H9 (cell line): ENCODE measurements at regions not wholly inside any gene's neighbourhood (a gene's known extent, or its start where the extent isn't known, plus 50 kb on each side); places are given as distances from the start of the nearest gene placed in this dataset.

ENCODE experiments used
- DNase-seq: peaks from one replicate; pipeline ENCODE4 v3.0.0-alpha.2; 2017
- H2AFZ ChIP-seq: one replicate; pipeline ENCODE4 v1.6.1; 2013; ENCODE audit warnings: mild to moderate bottlenecking, low read length, control low read depth, moderate library complexity
- H2AK5ac ChIP-seq: 2 replicates; pipeline ENCODE4 v1.6.1; 2013; ENCODE audit warnings: low read length, control low read depth, mixed read lengths; ENCODE audit not compliant: insufficient read length
- H2BK120ac ChIP-seq: one replicate; pipeline ENCODE4 v1.6.1; 2013; ENCODE audit warnings: low read depth, mild to moderate bottlenecking, low read length, control low read depth, inconsistent platforms; ENCODE audit not compliant: poor library complexity, severe bottlenecking
- H2BK12ac ChIP-seq: 2 replicates; pipeline ENCODE4 v1.6.1; 2013; ENCODE audit warnings: low read length, control low read depth, mixed read lengths, low read depth; ENCODE audit not compliant: insufficient read length
- H2BK15ac ChIP-seq: 2 replicates; pipeline ENCODE4 v1.6.1; 2013; ENCODE audit warnings: low read depth, low read length, control low read depth
- H2BK20ac ChIP-seq: one replicate; pipeline ENCODE4 v1.6.1; 2013; ENCODE audit warnings: low read depth, mild to moderate bottlenecking, low read length, control low read depth, inconsistent platforms; ENCODE audit not compliant: poor library complexity, severe bottlenecking
- H2BK5ac ChIP-seq: 2 replicates; pipeline ENCODE4 v1.6.1; 2013; ENCODE audit warnings: low read length, control low read depth, mixed read lengths; ENCODE audit not compliant: insufficient read length
- H3K14ac ChIP-seq: 2 replicates; pipeline ENCODE4 v1.6.1; 2013; ENCODE audit warnings: low read length, control low read depth; ENCODE audit not compliant: insufficient read depth
- H3K18ac ChIP-seq: 2 replicates; pipeline ENCODE4 v1.6.1; 2013; ENCODE audit warnings: low read depth, mild to moderate bottlenecking, mixed read lengths, low read length, control low read depth; ENCODE audit not compliant: insufficient read length
- H3K23ac ChIP-seq: 2 replicates; pipeline ENCODE4 v1.6.1; 2013; ENCODE audit warnings: low read length, control low read depth, mixed read lengths, low read depth; ENCODE audit not compliant: insufficient read length
- H3K23me2 ChIP-seq: 2 replicates; pipeline ENCODE4 v1.6.1; 2013; ENCODE audit warnings: low read depth, mild to moderate bottlenecking, mixed read lengths, low read length, control low read depth; ENCODE audit not compliant: insufficient read length, poor library complexity, severe bottlenecking
- H3K27ac ChIP-seq: 2 replicates; pipeline ENCODE4 v1.5.1; 2013; ENCODE audit warnings: low read length, control low read depth, mixed read lengths, low read depth; ENCODE audit not compliant: insufficient read length
- H3K27me3 ChIP-seq: 2 replicates; pipeline ENCODE4 v1.6.1; 2013; ENCODE audit warnings: low read length, control low read depth, inconsistent platforms; ENCODE audit not compliant: insufficient read depth
- H3K4ac ChIP-seq: 2 replicates; pipeline ENCODE4 v1.6.1; 2013; ENCODE audit warnings: low read depth, mild to moderate bottlenecking, control low read depth, inconsistent platforms, low read length, moderate library complexity
- H3K4me1 ChIP-seq: 2 replicates; pipeline ENCODE4 v1.6.1; 2013; ENCODE audit warnings: low read length, control low read depth, inconsistent platforms; ENCODE audit not compliant: insufficient read depth
- H3K4me2 ChIP-seq: 2 replicates; pipeline ENCODE4 v1.6.1; 2013; ENCODE audit warnings: low read length, control low read depth, mixed read lengths; ENCODE audit not compliant: insufficient read length, insufficient read depth
- H3K56ac ChIP-seq: 2 replicates; pipeline ENCODE4 v1.6.1; 2013; ENCODE audit warnings: low read depth, mild to moderate bottlenecking, mixed read lengths, low read length, control low read depth; ENCODE audit not compliant: insufficient read length
- H3K79me1 ChIP-seq: 2 replicates; pipeline ENCODE4 v1.6.1; 2013; ENCODE audit warnings: low read depth, mild to moderate bottlenecking, moderate library complexity, low read length, control low read depth, inconsistent platforms; ENCODE audit not compliant: insufficient read depth, poor library complexity, severe bottlenecking
- H3K79me2 ChIP-seq: 2 replicates; pipeline ENCODE4 v1.6.1; 2013; ENCODE audit warnings: low read length, control low read depth, inconsistent platforms; ENCODE audit not compliant: insufficient read depth
- H3K9ac ChIP-seq: 2 replicates; pipeline ENCODE4 v1.6.1; 2013; ENCODE audit warnings: low read length, control low read depth, mixed read lengths; ENCODE audit not compliant: insufficient read length; ENCODE audit errors: extremely low read depth
- H3K9me3 ChIP-seq: one replicate; pipeline ENCODE4 v1.6.1; 2013; ENCODE audit warnings: low read depth, low read length, inconsistent platforms; ENCODE audit not compliant: control insufficient read depth
- H3T11ph ChIP-seq: one replicate; pipeline ENCODE4 v1.6.1; 2013; ENCODE audit warnings: mild to moderate bottlenecking, low read length, control low read depth, inconsistent platforms
- H4K20me1 ChIP-seq: one replicate; pipeline ENCODE4 v1.6.1; 2013; ENCODE audit not compliant: control insufficient read depth, insufficient read length, insufficient read depth
- H4K5ac ChIP-seq: 2 replicates; pipeline ENCODE4 v1.6.1; 2013; ENCODE audit warnings: low read depth, mild to moderate bottlenecking, mixed read lengths, low read length, control low read depth; ENCODE audit not compliant: insufficient read length
- H4K8ac ChIP-seq: replicated peaks from 2 replicates; pipeline ENCODE4 v1.6.1; 2013; ENCODE audit warnings: low read length, control low read depth, mixed read lengths, low read depth; ENCODE audit not compliant: insufficient read length
- H4K91ac ChIP-seq: 2 replicates; pipeline ENCODE4 v1.6.1; 2013; ENCODE audit warnings: low read depth, mild to moderate bottlenecking, moderate library complexity, mixed read lengths, low read length, control low read depth; ENCODE audit not compliant: insufficient read length
- H3K27ac Mint-ChIP-seq, 3 experiments: 2 replicates in 2 of 3; 3 replicates in 1 of 3; pipeline ENCODE4 v1.8.0; 2020 to 2021; ENCODE audit warnings: mixed read lengths in 3 of 3, mild to moderate bottlenecking in 1 of 3, moderate library complexity in 1 of 3
- H3K27me3 Mint-ChIP-seq: 2 replicates; pipeline ENCODE4 v1.8.0; 2021; ENCODE audit warnings: low read depth, mild to moderate bottlenecking, moderate library complexity, mixed read lengths
- H3K36me3 Mint-ChIP-seq, 3 experiments: 2 replicates in 2 of 3; 3 replicates in 1 of 3; pipeline ENCODE4 v1.8.0; 2020 to 2021; ENCODE audit warnings: low read depth in 3 of 3, mixed read lengths in 3 of 3; ENCODE audit not compliant: insufficient read depth in 1 of 3
- H3K4me1 Mint-ChIP-seq, 2 experiments: 2 replicates each; pipeline ENCODE4 v1.8.0; 2020; ENCODE audit warnings: mixed read lengths in 2 of 2
- H3K4me3 Mint-ChIP-seq, 2 experiments: 2 replicates in 1 of 2; 3 replicates in 1 of 2; pipeline ENCODE4 v1.8.0; 2020 to 2021; ENCODE audit warnings: mild to moderate bottlenecking in 2 of 2, mixed read lengths in 2 of 2, moderate library complexity in 1 of 2
- H3K9me3 Mint-ChIP-seq, 2 experiments: 2 replicates in 1 of 2; 3 replicates in 1 of 2; pipeline ENCODE4 v1.8.0; 2020; ENCODE audit warnings: mild to moderate bottlenecking in 2 of 2, mixed read lengths in 2 of 2, moderate library complexity in 1 of 2
- WGBS: extraction: QIAGEN DNeasy Blood & Tissue Kit; methylation state at CpG from one replicate; pipeline ENCODE4 v1.1.7; 2013; ENCODE audit warnings: missing lambda C conversion rate, low lambda C conversion rate, mixed read lengths; ENCODE audit not compliant: insufficient read length; ENCODE audit errors: extremely low coverage; 5-methylcytosine and 5-hydroxymethylcytosine counted together
- TF ChIP-seq, protein P1 (sequence below): fragments of 200-600 bp; sonication (generic); conservative IDR thresholded peaks from 3 replicates; pipeline ENCODE4 v1.8.0; 2021; ENCODE audit warnings: antibody characterized with exemption, mild to moderate bottlenecking

- no peak overlapping the region for H2BK20ac ChIP-seq
- no peak overlapping the region for H4K8ac ChIP-seq
- no peak overlapping the region for H3K4me3 Mint-ChIP-seq
- H3K27ac ChIP-seq, result no peak overlapping the region
- no peak overlapping the region for H2BK15ac ChIP-seq
- WGBS, result no CpG with 5 or more reads among the region's 4 CpGs
- peaks cover 12% of the 10 kb centered on the region for H3K9me3 ChIP-seq
- H4K20me1 ChIP-seq, result peaks cover 2% of the 10 kb centered on the region
- H3K4me2 ChIP-seq, result no peak overlapping the region
- no peak overlapping the region for H3K56ac ChIP-seq
- no peaks in the 10 kb centered on the region for H3K79me1 ChIP-seq
- H3K27me3 Mint-ChIP-seq, result no peaks in the 10 kb centered on the region; the same call in 1 of the 2 replicates
- DNase-seq, result no peak
- no peak overlapping the region for H2BK5ac ChIP-seq
- H2BK12ac ChIP-seq, result no peak overlapping the region
- H3K23me2 ChIP-seq, result no peaks in the 10 kb centered on the region
- no peak overlapping the region for H4K5ac ChIP-seq
- no peak overlapping the region for H3K23ac ChIP-seq
- H3K14ac ChIP-seq, result no peak overlapping the region
- no peak overlapping the region for H2AFZ ChIP-seq
- no peaks in the 10 kb centered on the region for H3K79me2 ChIP-seq
- TF ChIP-seq, protein P1, sequence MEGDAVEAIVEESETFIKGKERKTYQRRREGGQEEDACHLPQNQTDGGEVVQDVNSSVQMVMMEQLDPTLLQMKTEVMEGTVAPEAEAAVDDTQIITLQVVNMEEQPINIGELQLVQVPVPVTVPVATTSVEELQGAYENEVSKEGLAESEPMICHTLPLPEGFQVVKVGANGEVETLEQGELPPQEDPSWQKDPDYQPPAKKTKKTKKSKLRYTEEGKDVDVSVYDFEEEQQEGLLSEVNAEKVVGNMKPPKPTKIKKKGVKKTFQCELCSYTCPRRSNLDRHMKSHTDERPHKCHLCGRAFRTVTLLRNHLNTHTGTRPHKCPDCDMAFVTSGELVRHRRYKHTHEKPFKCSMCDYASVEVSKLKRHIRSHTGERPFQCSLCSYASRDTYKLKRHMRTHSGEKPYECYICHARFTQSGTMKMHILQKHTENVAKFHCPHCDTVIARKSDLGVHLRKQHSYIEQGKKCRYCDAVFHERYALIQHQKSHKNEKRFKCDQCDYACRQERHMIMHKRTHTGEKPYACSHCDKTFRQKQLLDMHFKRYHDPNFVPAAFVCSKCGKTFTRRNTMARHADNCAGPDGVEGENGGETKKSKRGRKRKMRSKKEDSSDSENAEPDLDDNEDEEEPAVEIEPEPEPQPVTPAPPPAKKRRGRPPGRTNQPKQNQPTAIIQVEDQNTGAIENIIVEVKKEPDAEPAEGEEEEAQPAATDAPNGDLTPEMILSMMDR, result no peak
- no peaks in the 10 kb centered on the region for H3K27me3 ChIP-seq
- H3K4me1 ChIP-seq, result peaks cover 8% of the 10 kb centered on the region; the same call in 1 of the 2 replicates
- H3K9me3 Mint-ChIP-seq, result peaks cover 27 to 31% of the 10 kb centered on the region in 2 experiments
- H3K27ac Mint-ChIP-seq, result no peak overlapping the region
- H4K91ac ChIP-seq, result no peak overlapping the region
- H3K4ac ChIP-seq, result no peak overlapping the region
- H2BK120ac ChIP-seq, result no peak overlapping the region
- no peak overlapping the region for H3T11ph ChIP-seq
- no peak overlapping the region for H3K18ac ChIP-seq
- no peak overlapping the region for H2AK5ac ChIP-seq
- peaks cover 33 to 55% (median 40%) of the 10 kb centered on the region in 3 experiments for H3K36me3 Mint-ChIP-seq
- no peak overlapping the region for H3K9ac ChIP-seq
- peaks cover 7 to 14% of the 10 kb centered on the region in 2 experiments for H3K4me1 Mint-ChIP-seq
These were observed 97.7 kb downstream of the TLR5 start for GRCh38 chr1:223045164-223045957.
